Adipocyte (in vitro differentiated cells): ENCODE measurements at regions not wholly inside any gene's neighbourhood (a gene's known extent, or its start where the extent isn't known, plus 50 kb on each side); places are given as distances from the start of the nearest gene placed in this dataset.

ENCODE experiments used
- DNase-seq: peaks from one replicate; pipeline ENCODE4 v3.0.0-alpha.2; 2015; ENCODE audit warnings: low read depth
- H3K27me3 ChIP-seq: replicated peaks from 2 replicates; pipeline ENCODE4 v1.7.0; 2013; ENCODE audit warnings: mild to moderate bottlenecking, low read length, moderate library complexity; ENCODE audit not compliant: control insufficient read depth, insufficient read depth
- H3K36me3 ChIP-seq: 2 replicates; pipeline ENCODE4 v1.7.0; 2013; ENCODE audit warnings: low read length, mild to moderate bottlenecking, moderate library complexity; ENCODE audit not compliant: control insufficient read depth, insufficient read depth, severe bottlenecking
- H3K4me1 ChIP-seq: 2 replicates; pipeline ENCODE4 v1.7.0; 2013; ENCODE audit warnings: mild to moderate bottlenecking, low read length, moderate library complexity; ENCODE audit not compliant: control insufficient read depth, insufficient read depth
- H3K4me3 ChIP-seq: 2 replicates; pipeline ENCODE4 v1.7.0; 2013; ENCODE audit warnings: mild to moderate bottlenecking, low read length, moderate library complexity
- H3K9ac ChIP-seq: 2 replicates; pipeline ENCODE4 v1.7.0; 2013; ENCODE audit warnings: mild to moderate bottlenecking, low read length, moderate library complexity
- H3K9me3 ChIP-seq: 2 replicates; pipeline ENCODE4 v1.7.0; 2013; ENCODE audit warnings: mild to moderate bottlenecking, low read length, moderate library complexity; ENCODE audit not compliant: control insufficient read depth

DNA sequence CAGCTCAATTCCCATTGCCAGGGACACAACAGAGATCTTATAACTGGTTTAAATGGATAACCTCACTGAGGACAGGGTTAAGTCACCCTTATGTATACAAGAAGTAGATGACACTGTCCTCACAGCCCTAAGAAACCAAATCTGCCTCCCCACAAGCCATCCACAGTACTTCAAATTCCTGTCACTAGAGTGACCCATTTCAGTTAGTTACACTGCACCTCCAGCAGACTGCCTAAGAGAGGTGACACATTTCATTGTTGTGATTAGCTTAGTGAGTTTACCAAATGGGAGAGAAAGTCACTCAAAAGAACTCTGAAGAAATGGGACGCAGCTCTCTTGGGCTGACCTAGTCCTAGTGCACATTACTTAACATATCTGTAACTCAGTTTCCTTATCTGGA is 53.6 kb upstream of the HTR1A start:
- Histone ChIP-seq H3K9ac (no peak overlapping the region), H3K4me3 (no peak overlapping the region), H3K9me3 (no peaks in the 10 kb centered on the region), H3K4me1 (no peaks in the 10 kb centered on the region), H3K36me3 (no peaks in the 10 kb centered on the region), H3K27me3 (no peaks in the 10 kb centered on the region)
- DNase-seq, result no peak
